Mesenchymal stem cell (in vitro differentiated cells and primary cell): ENCODE measurements at regions not wholly inside any gene's neighbourhood (a gene's known extent, or its start where the extent isn't known, plus 50 kb on each side); places are given as distances from the start of the nearest gene placed in this dataset.

Experiments
- DNase-seq: peaks from one replicate; pipeline ENCODE4 v3.0.0-alpha.2; 2013
- H2AFZ ChIP-seq: one replicate; pipeline ENCODE4 v1.6.1; 2013; ENCODE audit warnings: low read depth, mild to moderate bottlenecking, control low read depth, inconsistent platforms, low read length, moderate library complexity
- H2AK5ac ChIP-seq: 2 replicates; pipeline ENCODE4 v1.6.1; 2013; ENCODE audit warnings: low read length, moderate library complexity, mild to moderate bottlenecking, inconsistent platforms; ENCODE audit not compliant: severe bottlenecking
- H2BK120ac ChIP-seq: one replicate; pipeline ENCODE4 v1.6.1; 2013; ENCODE audit warnings: low read depth, mild to moderate bottlenecking, inconsistent platforms, low read length, moderate library complexity
- H2BK12ac ChIP-seq, 2 experiments: one replicate each; pipeline ENCODE4 v1.6.1; 2013; ENCODE audit warnings: inconsistent platforms in 2 of 2, low read length in 2 of 2, mild to moderate bottlenecking in 2 of 2, moderate library complexity in 2 of 2, control low read depth in 1 of 2
- H2BK15ac ChIP-seq: one replicate; pipeline ENCODE4 v1.6.1; 2013; ENCODE audit warnings: mild to moderate bottlenecking, low read depth, inconsistent platforms; ENCODE audit not compliant: poor library complexity, severe bottlenecking
- H2BK5ac ChIP-seq: 2 replicates; pipeline ENCODE4 v1.6.1; 2013; ENCODE audit warnings: low read depth, mild to moderate bottlenecking, low read length, control low read depth, inconsistent platforms; ENCODE audit not compliant: poor library complexity, severe bottlenecking
- H3K14ac ChIP-seq, 2 experiments: one replicate each; pipeline ENCODE4 v1.6.1; 2013; ENCODE audit warnings: inconsistent platforms in 2 of 2, low read length in 2 of 2, control low read depth in 1 of 2, mild to moderate bottlenecking in 1 of 2, moderate library complexity in 1 of 2
- H3K18ac ChIP-seq, 2 experiments: one replicate each; pipeline ENCODE4 v1.6.1; 2013; ENCODE audit warnings: inconsistent platforms in 2 of 2, low read length in 2 of 2, control low read depth in 1 of 2, low read depth in 1 of 2, mild to moderate bottlenecking in 1 of 2
- H3K23ac ChIP-seq, 2 experiments: one replicate each; pipeline ENCODE4 v1.6.1; 2013; ENCODE audit warnings: inconsistent platforms in 2 of 2, low read length in 2 of 2, mild to moderate bottlenecking in 2 of 2, moderate library complexity in 2 of 2, control low read depth in 1 of 2
- H3K27ac ChIP-seq: 2 replicates; pipeline ENCODE4 v1.5.1; 2013; ENCODE audit warnings: mild to moderate bottlenecking, moderate library complexity, low read length, control low read depth, inconsistent platforms; ENCODE audit not compliant: poor library complexity, severe bottlenecking
- H3K27me3 ChIP-seq, 2 experiments: 2 replicates each; pipeline versions ENCODE4 v1.6.1 to v1.7.0; 2013; ENCODE audit warnings: low read length in 2 of 2, mild to moderate bottlenecking in 2 of 2, moderate library complexity in 2 of 2, control low read depth in 1 of 2, inconsistent platforms in 1 of 2; ENCODE audit not compliant: control insufficient read depth in 1 of 2, insufficient read depth in 1 of 2
- H3K36me3 ChIP-seq, 2 experiments: 2 replicates each; pipeline versions ENCODE4 v1.6.1 to v1.7.0; 2013; ENCODE audit warnings: low read length in 2 of 2, control low read depth in 1 of 2, inconsistent platforms in 1 of 2, low read depth in 1 of 2, mild to moderate bottlenecking in 1 of 2; ENCODE audit not compliant: insufficient read depth in 2 of 2, control insufficient read depth in 1 of 2
- H3K4ac ChIP-seq, 2 experiments: one replicate each; pipeline ENCODE4 v1.6.1; 2013; ENCODE audit warnings: inconsistent platforms in 2 of 2, low read length in 2 of 2, mild to moderate bottlenecking in 2 of 2, moderate library complexity in 2 of 2, control low read depth in 1 of 2, low read depth in 1 of 2
- H3K4me1 ChIP-seq: 2 replicates; pipeline ENCODE4 v1.6.1; 2013; ENCODE audit warnings: low read depth, low read length, control low read depth; ENCODE audit not compliant: control insufficient read depth, insufficient read depth
- H3K4me2 ChIP-seq: 2 replicates; pipeline ENCODE4 v1.6.1; 2013; ENCODE audit warnings: low read length, mild to moderate bottlenecking, inconsistent platforms; ENCODE audit not compliant: poor library complexity, severe bottlenecking
- H3K4me3 ChIP-seq, 2 experiments: 2 replicates each; pipeline versions ENCODE4 v1.5.1 to v1.7.0; 2013; ENCODE audit warnings: low read length in 2 of 2, mild to moderate bottlenecking in 2 of 2, control low read depth in 1 of 2, low read depth in 1 of 2; ENCODE audit not compliant: insufficient read depth in 1 of 2
- H3K79me1 ChIP-seq: replicated peaks from 2 replicates; pipeline ENCODE4 v1.6.1; 2013; ENCODE audit warnings: mild to moderate bottlenecking, control low read depth, low read length, inconsistent platforms; ENCODE audit not compliant: poor library complexity, severe bottlenecking
- H3K9ac ChIP-seq: 2 replicates; pipeline ENCODE4 v1.7.0; 2013; ENCODE audit warnings: mild to moderate bottlenecking, low read length, moderate library complexity
- H3K9me3 ChIP-seq: 2 replicates; pipeline ENCODE4 v1.7.0; 2013; ENCODE audit warnings: mild to moderate bottlenecking, low read length; ENCODE audit not compliant: control insufficient read depth
- H4K8ac ChIP-seq: one replicate; pipeline ENCODE4 v1.6.1; 2013; ENCODE audit warnings: inconsistent platforms, mild to moderate bottlenecking, low read length, moderate library complexity
- H4K91ac ChIP-seq: one replicate; pipeline ENCODE4 v1.6.1; 2013; ENCODE audit warnings: mild to moderate bottlenecking, low read length, inconsistent platforms
- WGBS: methylation state at CpG from one replicate; pipeline ENCODE4 v1.1.7; 2013; ENCODE audit warnings: mixed read lengths; 5-methylcytosine and 5-hydroxymethylcytosine counted together

DNA sequence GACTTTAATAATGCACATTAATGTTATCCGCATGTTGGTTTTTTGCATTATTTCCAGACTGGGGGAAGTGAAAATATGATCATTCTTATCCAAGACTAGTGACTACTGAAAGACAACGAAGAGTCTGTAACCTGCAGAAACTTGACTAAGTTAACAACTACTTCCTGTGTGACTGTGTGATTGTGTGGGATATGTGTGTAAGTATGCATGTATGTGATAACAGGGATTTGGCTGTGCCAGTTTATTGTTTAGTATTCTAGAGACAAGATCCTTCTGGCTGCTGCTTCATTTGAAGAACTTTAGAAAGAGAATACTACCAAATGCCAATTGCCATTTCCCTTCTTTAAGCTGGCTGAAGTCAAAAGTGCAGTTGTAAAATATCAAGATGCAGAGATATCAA lies 375.7 kb upstream of the PRR16 start:
- Histone ChIP-seq H3K27ac (no peak overlapping the region), H3K9ac (no peak overlapping the region), H3K18ac (no peak overlapping the region), H3K4ac (no peak overlapping the region), H3K9me3 (no peaks in the 10 kb centered on the region), H3K14ac (no peak overlapping the region), H3K36me3 (no peaks in the 10 kb centered on the region), H3K4me3 (no peak overlapping the region), H2AFZ (no peak overlapping the region), H2AK5ac (no peak overlapping the region), H4K8ac (no peak overlapping the region), H3K79me1 (no peaks in the 10 kb centered on the region), H2BK15ac (no peak overlapping the region), H3K4me1 (no peaks in the 10 kb centered on the region), H4K91ac (no peak overlapping the region), H3K23ac (no peak overlapping the region), H2BK120ac (no peak overlapping the region), H2BK12ac (no peak overlapping the region), H3K27me3 (no peaks in the 10 kb centered on the region), H3K4me2 (no peak overlapping the region), H2BK5ac (no peak overlapping the region)
- 100% methylated on average over 1 of the region's 2 CpGs for WGBS
- no peak for DNase-seq

DNA sequence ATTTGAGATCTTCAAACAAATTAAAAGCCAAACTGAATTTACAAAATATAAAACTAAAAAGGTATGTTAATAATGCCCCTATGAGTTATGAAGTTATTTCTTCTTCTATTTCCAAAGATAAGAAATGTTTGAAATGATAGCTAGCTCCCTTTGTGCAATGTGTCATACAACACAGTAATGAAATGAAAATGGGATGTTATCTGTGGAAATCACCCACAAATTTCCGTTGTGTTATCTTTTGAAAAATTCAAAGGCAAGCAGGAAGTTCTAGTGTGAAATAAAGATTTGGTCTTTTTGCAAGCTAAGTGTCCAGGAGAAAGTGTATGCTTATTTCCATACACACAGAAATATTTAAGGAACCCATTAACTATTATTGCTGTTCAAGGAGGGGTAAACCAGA lies 375.3 kb upstream of the PRR16 start:
- DNase-seq = no peak
- Histone ChIP-seq H2AFZ (no peak overlapping the region), H2BK15ac (no peak overlapping the region), H3K4me2 (no peak overlapping the region), H3K9ac (no peak overlapping the region), H2BK12ac (no peak overlapping the region), H3K23ac (no peak overlapping the region), H3K9me3 (no peaks in the 10 kb centered on the region), H3K14ac (no peak overlapping the region), H2BK5ac (no peak overlapping the region), H3K27ac (no peak overlapping the region), H3K18ac (no peak overlapping the region), H3K4me3 (no peak overlapping the region), H3K79me1 (no peaks in the 10 kb centered on the region), H3K4ac (no peak overlapping the region), H2BK120ac (no peak overlapping the region), H4K8ac (no peak overlapping the region), H3K36me3 (no peaks in the 10 kb centered on the region), H3K27me3 (no peaks in the 10 kb centered on the region), H2AK5ac (no peak overlapping the region), H3K4me1 (no peaks in the 10 kb centered on the region), H4K91ac (no peak overlapping the region)
- WGBS = 67% methylated on average over 1 of the region's 1 CpG

DNA sequence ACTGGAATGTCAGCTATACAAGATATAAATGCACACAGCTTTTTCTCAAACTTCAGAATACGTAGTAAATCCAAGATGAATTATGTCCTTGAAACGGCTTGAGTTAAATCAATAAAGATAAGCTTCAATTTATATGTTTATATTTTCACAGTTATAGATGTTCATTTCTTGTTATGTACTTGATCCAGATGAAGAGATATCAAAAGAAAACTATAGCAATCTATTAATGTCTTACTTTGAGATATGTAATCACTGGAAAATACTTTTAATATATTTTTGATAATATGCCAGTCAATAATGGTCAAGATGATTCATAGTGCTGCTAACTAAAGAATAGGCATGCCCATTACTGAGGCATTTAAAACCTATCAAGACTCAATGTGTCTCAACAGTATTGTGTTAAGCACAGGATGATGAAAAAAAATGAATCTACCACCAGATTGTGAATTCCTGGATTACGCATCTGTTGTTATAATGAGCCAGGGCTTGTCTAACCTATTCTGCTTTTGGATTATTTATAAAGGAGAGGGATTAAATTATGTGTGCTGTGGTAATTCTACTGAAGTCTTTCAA lies 372.6 kb upstream of the PRR16 start:
- WGBS = 97% methylated on average over 1 of the region's 3 CpGs
- H3K4me2 ChIP-seq = no peak overlapping the region
- no peak overlapping the region for H3K4me3 ChIP-seq
- H2BK120ac ChIP-seq = no peak overlapping the region
- H2BK12ac ChIP-seq = no peak overlapping the region
- H3K79me1 ChIP-seq = no peaks in the 10 kb centered on the region
- no peak overlapping the region for H4K91ac ChIP-seq
- no peak overlapping the region for H4K8ac ChIP-seq
- H3K36me3 ChIP-seq = no peaks in the 10 kb centered on the region
- no peak overlapping the region for H2AFZ ChIP-seq
- H3K18ac ChIP-seq = no peak overlapping the region
- no peak overlapping the region for H2AK5ac ChIP-seq
- H3K9me3 ChIP-seq = no peaks in the 10 kb centered on the region
- no peak overlapping the region for H3K14ac ChIP-seq
- no peaks in the 10 kb centered on the region for H3K27me3 ChIP-seq
- no peak overlapping the region for H2BK15ac ChIP-seq
- no peak for DNase-seq
- H2BK5ac ChIP-seq = no peak overlapping the region
- H3K4me1 ChIP-seq = no peaks in the 10 kb centered on the region
- no peak overlapping the region for H3K23ac ChIP-seq
- H3K27ac ChIP-seq = no peak overlapping the region
- H3K9ac ChIP-seq = no peak overlapping the region
- no peak overlapping the region for H3K4ac ChIP-seq

DNA sequence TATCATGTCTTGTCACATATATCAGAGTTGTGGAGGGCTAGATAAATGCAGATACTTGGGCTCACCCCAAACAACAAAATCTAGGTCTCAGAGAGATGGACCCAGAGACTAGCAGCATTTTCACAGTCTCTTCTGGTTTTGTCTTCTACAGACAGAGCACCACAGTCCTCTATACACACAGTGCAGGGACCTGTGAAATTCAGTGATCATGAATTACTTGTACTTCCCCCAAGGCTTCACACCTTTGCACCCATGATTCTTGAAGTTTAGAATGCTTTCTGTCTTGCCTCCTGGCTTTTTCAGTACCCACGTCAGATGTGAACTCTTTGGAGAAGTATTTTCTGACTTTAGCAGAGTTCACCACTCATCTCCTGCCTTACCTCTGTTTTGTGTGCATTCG lies 371.5 kb upstream of the PRR16 start:
- no peak overlapping the region for H3K27ac ChIP-seq
- H3K4me3 ChIP-seq = no peak overlapping the region
- no peak overlapping the region for H3K23ac ChIP-seq
- 93% methylated on average over 2 of the region's 2 CpGs for WGBS
- H2BK15ac ChIP-seq = no peak overlapping the region
- no peak overlapping the region for H2AFZ ChIP-seq
- no peaks in the 10 kb centered on the region for H3K79me1 ChIP-seq
- no peak overlapping the region for H2BK12ac ChIP-seq
- no peak overlapping the region for H2AK5ac ChIP-seq
- H3K18ac ChIP-seq = no peak overlapping the region
- no peak overlapping the region for H2BK120ac ChIP-seq
- no peak overlapping the region for H4K91ac ChIP-seq
- H3K4ac ChIP-seq = no peak overlapping the region
- no peak overlapping the region for H3K14ac ChIP-seq
- no peaks in the 10 kb centered on the region for H3K27me3 ChIP-seq
- H3K4me2 ChIP-seq = no peak overlapping the region
- no peak for DNase-seq
- H2BK5ac ChIP-seq = no peak overlapping the region
- H3K4me1 ChIP-seq = no peaks in the 10 kb centered on the region
- no peak overlapping the region for H4K8ac ChIP-seq
- no peaks in the 10 kb centered on the region for H3K9me3 ChIP-seq
- no peaks in the 10 kb centered on the region for H3K36me3 ChIP-seq
- no peak overlapping the region for H3K9ac ChIP-seq
